ENCODE measurements at regions not wholly inside any gene's neighbourhood (a gene's known extent, or its start where the extent isn't known, plus 50 kb on each side); places are given as distances from the start of the nearest gene placed in this dataset.

DNA sequence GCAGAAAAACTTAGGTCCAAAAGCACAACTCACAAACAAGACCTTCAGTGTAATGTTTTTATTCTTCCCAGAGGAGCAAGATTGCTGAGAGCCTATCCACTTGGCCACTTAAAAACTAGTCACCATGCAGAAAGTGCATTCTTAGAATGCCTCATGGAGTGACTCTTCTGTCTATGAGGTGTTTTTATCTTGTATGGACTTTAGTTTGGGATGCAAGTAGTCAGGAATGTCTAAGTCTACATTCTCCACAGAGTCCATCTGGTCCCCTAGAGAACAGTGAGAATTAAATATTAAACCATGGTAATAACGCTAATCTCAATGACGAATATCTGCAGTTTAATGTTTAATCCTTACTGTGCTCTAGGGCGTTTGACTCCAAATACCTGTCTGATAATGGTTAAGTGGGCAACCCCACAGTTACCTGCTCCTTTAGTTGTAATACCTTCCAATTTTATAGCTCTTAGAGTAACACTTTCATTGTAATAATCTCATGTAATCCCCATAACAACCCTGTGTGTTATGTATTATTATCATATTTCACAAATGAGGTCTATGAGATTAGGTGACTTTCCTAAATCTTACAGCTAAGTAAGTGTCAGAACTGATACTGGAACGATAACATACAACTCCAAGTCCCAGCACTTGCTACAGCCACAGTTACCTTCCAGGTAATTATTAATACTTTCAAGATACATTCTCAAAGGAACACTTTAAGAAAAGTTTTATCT lies 235.6 kb upstream of the JADE1 start:
- Histone ChIP-seq H3K4me1 (ENCODE audit: insufficient read depth, low read length, poor library complexity, severe bottlenecking) (no peaks in the 10 kb centered on the region), H3K4me3 (ENCODE audit: low read depth, low read length, poor library complexity, severe bottlenecking) (no peak overlapping the region), H3K4me2 (ENCODE audit: low read length) (no peak overlapping the region), H3K27ac (ENCODE audit: low read depth, low read length, poor library complexity, severe bottlenecking) (no peak overlapping the region), H3K9me2 (ENCODE audit: insufficient read depth, low read length) (no peaks in the 10 kb centered on the region), H3K36me3 (ENCODE audit: insufficient read depth, low read length) (no peaks in the 10 kb centered on the region), H4K20me1 (ENCODE audit: insufficient read depth, low read length) (no peaks in the 10 kb centered on the region), H2AFZ (ENCODE audit: low read length) (no peak overlapping the region), H3K9me3 (ENCODE audit: low read length) (no peaks in the 10 kb centered on the region), H3K79me2 (ENCODE audit: insufficient read depth, low read depth, low read length) (no peaks in the 10 kb centered on the region)
- DNase-seq (ENCODE audit: low spot score): no peak
- TF ChIP-seq EZH2phosphoT487 (IDR thresholded peaks at IDR 0.05; ENCODE audit: borderline replicate concordance, low read depth, low read length) (no peak), CTCF (conservative IDR thresholded peaks at IDR 0.05; ENCODE audit: low read length) (no peak)
- ChIA-PET CTCF (ENCODE audit: unreplicated experiment) (no interaction called here), POLR2A (interaction anchor here (0.6 to 0.7 kb wide), 3 partner anchors 82 to 1215 kb away, joined by 3 to 4 read pairs (median 3); no protein-coding TSS in a partner anchor)
- intact Hi-C loops (cut with micrococcal nuclease; ENCODE audit: unreplicated experiment): loop anchor here (1.0 to 10.0 kb wide), 3 partner anchors 101 to 288 kb away; partner anchors contain the start of gene JADE1
- no TSS peak for BruUV-seq (replicated peaks)

DNA sequence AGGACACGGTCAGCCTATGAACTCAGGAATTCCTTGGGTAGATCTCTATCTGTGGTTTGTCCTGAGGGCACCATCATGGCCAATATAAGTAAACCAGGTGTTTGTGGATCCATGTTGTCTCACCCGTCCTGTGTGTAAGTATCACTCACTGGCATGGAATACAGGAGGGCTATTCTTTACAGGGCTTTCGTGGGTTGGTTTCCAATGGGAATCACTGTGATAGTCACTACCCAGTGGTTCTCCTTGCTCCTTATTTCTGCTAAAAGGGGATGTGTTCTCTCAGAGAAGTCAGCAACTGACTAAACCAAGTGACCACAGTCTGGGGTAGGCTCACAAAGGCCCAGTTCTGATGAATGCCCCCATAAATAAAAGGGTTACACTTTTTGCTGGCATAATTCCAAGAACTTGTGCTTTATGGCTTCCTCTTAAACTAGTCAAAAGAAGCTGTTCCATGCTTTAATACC lies 236.7 kb upstream of the JADE1 start:
- no peak for TF ChIP-seq CTCF (conservative IDR thresholded peaks at IDR 0.05; ENCODE audit: low read length)
- TF ChIP-seq EZH2phosphoT487 (IDR thresholded peaks at IDR 0.05; ENCODE audit: borderline replicate concordance, low read depth, low read length): no peak
- Histone ChIP-seq H3K4me3 (ENCODE audit: low read depth, low read length, poor library complexity, severe bottlenecking) (no peak overlapping the region), H2AFZ (ENCODE audit: low read length) (no peak overlapping the region), H3K36me3 (ENCODE audit: insufficient read depth, low read length) (no peaks in the 10 kb centered on the region), H3K4me2 (ENCODE audit: low read length) (no peak overlapping the region), H4K20me1 (ENCODE audit: insufficient read depth, low read length) (no peaks in the 10 kb centered on the region), H3K4me1 (ENCODE audit: insufficient read depth, low read length, poor library complexity, severe bottlenecking) (no peaks in the 10 kb centered on the region), H3K79me2 (ENCODE audit: insufficient read depth, low read depth, low read length) (no peaks in the 10 kb centered on the region), H3K9me2 (ENCODE audit: insufficient read depth, low read length) (no peaks in the 10 kb centered on the region), H3K27ac (ENCODE audit: low read depth, low read length, poor library complexity, severe bottlenecking) (no peak overlapping the region), H3K9me3 (ENCODE audit: low read length) (no peaks in the 10 kb centered on the region)
- intact Hi-C loops (cut with micrococcal nuclease; ENCODE audit: unreplicated experiment): loop anchor here (5.0 to 10.0 kb wide), 2 partner anchors 102 to 289 kb away; no protein-coding TSS in a partner anchor
- no TSS peak for BruUV-seq (replicated peaks)
- DNase-seq (ENCODE audit: low spot score): no peak
- POLR2A ChIA-PET: interaction anchor here (0.7 kb wide), 2 partner anchors 80 to 83 kb away, joined by 3 read pairs; no protein-coding TSS in a partner anchor
- CTCF ChIA-PET (ENCODE audit: unreplicated experiment): no interaction called here

- CTCF ChIA-PET (ENCODE audit: unreplicated experiment): no interaction called here
- POLR2A ChIA-PET: no interaction called here
- BruUV-seq (replicated peaks): no TSS peak
Observed at GRCh38 chr4:128571747-128572146, 237.8 kb upstream of the JADE1 start.

More at GRCh38 chr4:128571747-128572146, 237.8 kb upstream of the JADE1 start:
- Histone ChIP-seq H3K9me3 (ENCODE audit: low read length) (no peaks in the 10 kb centered on the region), H3K36me3 (ENCODE audit: insufficient read depth, low read length) (no peaks in the 10 kb centered on the region), H3K4me3 (ENCODE audit: low read depth, low read length, poor library complexity, severe bottlenecking) (no peak overlapping the region), H2AFZ (ENCODE audit: low read length) (no peak overlapping the region), H4K20me1 (ENCODE audit: insufficient read depth, low read length) (no peaks in the 10 kb centered on the region), H3K9me2 (ENCODE audit: insufficient read depth, low read length) (no peaks in the 10 kb centered on the region), H3K27ac (ENCODE audit: low read depth, low read length, poor library complexity, severe bottlenecking) (no peak overlapping the region), H3K4me1 (ENCODE audit: insufficient read depth, low read length, poor library complexity, severe bottlenecking) (no peaks in the 10 kb centered on the region), H3K4me2 (ENCODE audit: low read length) (no peak overlapping the region), H3K79me2 (ENCODE audit: insufficient read depth, low read depth, low read length) (no peaks in the 10 kb centered on the region)
- intact Hi-C loops (cut with micrococcal nuclease; ENCODE audit: unreplicated experiment): loop anchor here (5.0 to 10.0 kb wide), 2 partner anchors 103 to 291 kb away; no protein-coding TSS in a partner anchor
- DNase-seq (ENCODE audit: low spot score): no peak
- TF ChIP-seq EZH2phosphoT487 (IDR thresholded peaks at IDR 0.05; ENCODE audit: borderline replicate concordance, low read depth, low read length): no peak
- no peak for TF ChIP-seq CTCF (conservative IDR thresholded peaks at IDR 0.05; ENCODE audit: low read length)
